Mucosa of stomach (tissue), 1 donor: ENCODE measurements at regions not wholly inside any gene's neighbourhood (a gene's known extent, or its start where the extent isn't known, plus 50 kb on each side); places are given as distances from the start of the nearest gene placed in this dataset.

ENCODE experiments used
- H3K27me3 ChIP-seq: one replicate; pipeline ENCODE4 v1.7.0; 2013; ENCODE audit warnings: mild to moderate bottlenecking, low read length; ENCODE audit not compliant: control insufficient read depth, insufficient read depth
- H3K36me3 ChIP-seq: one replicate; pipeline ENCODE4 v1.7.0; 2013; ENCODE audit warnings: low read length; ENCODE audit not compliant: control insufficient read depth, insufficient read depth
- H3K4me1 ChIP-seq: one replicate; pipeline ENCODE4 v1.7.0; 2013; ENCODE audit warnings: mild to moderate bottlenecking, low read length; ENCODE audit not compliant: control insufficient read depth, insufficient read depth
- H3K4me3 ChIP-seq: one replicate; pipeline ENCODE4 v1.7.0; 2013; ENCODE audit warnings: low read length
- H3K9ac ChIP-seq: one replicate; pipeline ENCODE4 v1.7.0; 2013; ENCODE audit warnings: mild to moderate bottlenecking, low read length, moderate library complexity
- H3K9me3 ChIP-seq: one replicate; pipeline ENCODE4 v1.7.0; 2013; ENCODE audit warnings: mild to moderate bottlenecking, low read length, moderate library complexity; ENCODE audit not compliant: control insufficient read depth
- donor health status: Pancreatic carcinoma.

DNA sequence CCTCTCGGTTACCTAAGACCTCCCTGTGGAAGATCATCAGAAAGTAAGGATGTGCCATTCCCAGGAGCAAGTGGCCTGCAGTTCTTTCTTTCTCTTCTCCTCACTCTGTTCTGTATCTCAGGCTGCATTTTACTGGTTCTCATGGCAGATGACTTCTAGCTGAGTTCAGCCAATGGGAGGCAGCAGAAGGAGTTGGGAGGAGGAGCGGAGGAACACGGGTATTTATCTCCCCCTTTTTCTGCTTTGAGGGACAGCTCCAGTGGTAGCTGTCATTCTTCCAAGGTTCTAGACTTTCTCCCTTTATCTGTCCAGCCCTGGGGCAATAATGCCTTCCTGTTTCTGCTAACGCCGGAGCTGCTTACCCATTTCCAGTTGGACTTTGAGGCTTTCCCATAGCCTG is 339.9 kb downstream of the NR2F2 start:
- H3K9me3 ChIP-seq: no peaks in the 10 kb centered on the region
- no peaks in the 10 kb centered on the region for H3K4me1 ChIP-seq
- H3K36me3 ChIP-seq: no peaks in the 10 kb centered on the region
- no peaks in the 10 kb centered on the region for H3K27me3 ChIP-seq
- H3K9ac ChIP-seq: no peak overlapping the region
- no peak overlapping the region for H3K4me3 ChIP-seq

DNA sequence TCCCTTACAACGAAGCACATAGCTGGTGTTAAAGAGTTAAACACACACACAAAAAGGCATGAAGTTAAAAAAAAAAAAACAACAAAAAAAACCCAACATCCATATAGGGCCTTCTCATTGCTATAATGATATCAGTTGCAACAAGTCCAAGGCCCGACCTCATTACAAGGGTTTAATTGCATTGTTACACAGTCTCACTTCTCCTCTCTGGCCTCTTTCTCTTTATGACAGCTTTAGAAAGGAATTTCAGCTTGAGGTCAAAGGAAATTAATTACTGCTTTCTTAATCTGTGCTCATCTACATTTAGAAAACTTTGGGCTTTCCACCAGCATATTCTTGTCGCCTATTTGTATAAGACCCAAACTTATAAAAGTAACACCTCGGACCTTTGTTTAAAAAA is 342.1 kb downstream of the NR2F2 start:
- Histone ChIP-seq H3K36me3 (no peaks in the 10 kb centered on the region), H3K4me1 (no peaks in the 10 kb centered on the region), H3K27me3 (no peaks in the 10 kb centered on the region), H3K9ac (no peak overlapping the region), H3K9me3 (no peaks in the 10 kb centered on the region), H3K4me3 (no peak overlapping the region)

DNA sequence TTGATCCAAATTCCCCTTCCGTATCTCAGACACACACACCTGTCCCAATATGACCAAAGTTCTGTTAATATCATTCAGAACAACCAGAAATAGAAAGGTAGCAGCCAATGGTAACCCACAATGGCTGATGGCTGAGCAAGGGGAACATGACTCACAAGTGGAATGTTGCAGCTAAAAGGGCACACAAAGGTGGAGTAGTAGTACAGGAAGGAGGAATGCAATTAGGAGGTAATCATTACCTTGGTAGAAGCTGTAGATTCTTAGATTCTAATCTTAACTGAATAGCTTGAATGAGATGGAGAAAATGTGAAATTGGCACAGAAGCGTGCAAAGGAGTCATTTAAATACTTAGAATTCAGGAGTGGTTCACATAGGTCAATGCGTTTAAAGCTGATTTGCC is 347.9 kb downstream of the NR2F2 start:
- no peaks in the 10 kb centered on the region for H3K4me1 ChIP-seq
- no peaks in the 10 kb centered on the region for H3K9me3 ChIP-seq

DNA sequence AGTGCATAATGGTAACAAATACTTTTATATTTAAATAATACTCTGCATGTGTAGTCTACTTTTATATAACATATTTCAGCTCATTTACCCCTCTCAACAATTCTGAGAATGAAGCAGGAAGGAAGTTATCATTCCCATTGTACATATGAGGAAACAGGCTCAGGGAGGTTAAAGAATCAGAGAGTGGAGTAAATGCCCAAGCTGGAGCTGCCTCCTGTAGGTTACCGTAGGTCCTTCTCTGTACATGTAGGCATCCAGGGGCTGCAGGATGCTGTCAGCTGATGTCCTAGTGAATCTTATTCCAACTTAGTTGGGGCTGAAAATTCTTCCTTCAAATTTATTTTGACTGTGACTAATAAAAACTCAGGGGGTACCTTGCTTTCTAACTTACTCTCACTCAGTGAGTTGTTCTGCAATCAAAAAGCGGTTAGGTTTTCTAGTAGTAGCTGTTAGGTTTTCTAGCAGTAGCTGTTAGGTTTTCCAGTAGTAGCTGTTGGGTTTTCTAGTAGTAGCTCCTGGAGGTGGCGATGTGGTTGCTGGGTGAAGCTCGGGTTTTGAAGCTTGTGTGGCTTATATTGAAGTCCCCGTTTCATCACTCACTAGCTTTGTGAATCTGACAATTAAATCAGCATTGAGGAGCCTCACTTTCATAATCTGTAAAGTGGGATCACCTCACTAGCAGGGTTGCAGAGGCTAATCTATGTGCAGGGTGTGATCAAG is 357.0 kb downstream of the NR2F2 start:
- H3K4me3 ChIP-seq: no peak overlapping the region
- no peaks in the 10 kb centered on the region for H3K36me3 ChIP-seq
- no peak overlapping the region for H3K9ac ChIP-seq
- H3K4me1 ChIP-seq: no peaks in the 10 kb centered on the region
- peaks cover 3% of the 10 kb centered on the region for H3K27me3 ChIP-seq
- H3K9me3 ChIP-seq: no peaks in the 10 kb centered on the region

More for the DNA sequence above, 347.9 kb downstream of the NR2F2 start:
- no peaks in the 10 kb centered on the region for H3K27me3 ChIP-seq
- no peak overlapping the region for H3K9ac ChIP-seq
- no peaks in the 10 kb centered on the region for H3K36me3 ChIP-seq
- no peak overlapping the region for H3K4me3 ChIP-seq

DNA sequence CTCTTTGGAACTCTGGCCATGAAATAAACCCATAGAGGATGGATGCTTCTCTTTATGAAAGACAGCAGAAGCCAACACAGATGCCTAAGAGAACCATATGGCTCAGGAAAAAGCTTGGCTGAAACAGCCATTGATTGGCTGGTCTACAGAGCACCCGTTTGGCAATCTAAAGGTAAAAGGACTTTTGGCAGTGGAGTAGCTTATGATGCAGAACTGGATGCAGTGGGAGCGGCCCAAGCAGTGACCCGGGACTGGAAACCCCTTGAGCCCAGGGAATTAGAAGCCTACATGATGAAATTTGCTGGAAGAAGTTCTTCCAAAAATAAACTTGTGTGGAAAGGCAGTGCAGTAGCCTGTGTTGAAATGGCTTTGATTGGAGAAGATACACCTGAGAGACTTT is 360.2 kb downstream of the NR2F2 start:
- no peaks in the 10 kb centered on the region for H3K4me1 ChIP-seq
- H3K4me3 ChIP-seq: no peak overlapping the region
- no peaks in the 10 kb centered on the region for H3K9me3 ChIP-seq
- no peaks in the 10 kb centered on the region for H3K36me3 ChIP-seq
- H3K9ac ChIP-seq: no peak overlapping the region
- peaks cover 3% of the 10 kb centered on the region for H3K27me3 ChIP-seq

DNA sequence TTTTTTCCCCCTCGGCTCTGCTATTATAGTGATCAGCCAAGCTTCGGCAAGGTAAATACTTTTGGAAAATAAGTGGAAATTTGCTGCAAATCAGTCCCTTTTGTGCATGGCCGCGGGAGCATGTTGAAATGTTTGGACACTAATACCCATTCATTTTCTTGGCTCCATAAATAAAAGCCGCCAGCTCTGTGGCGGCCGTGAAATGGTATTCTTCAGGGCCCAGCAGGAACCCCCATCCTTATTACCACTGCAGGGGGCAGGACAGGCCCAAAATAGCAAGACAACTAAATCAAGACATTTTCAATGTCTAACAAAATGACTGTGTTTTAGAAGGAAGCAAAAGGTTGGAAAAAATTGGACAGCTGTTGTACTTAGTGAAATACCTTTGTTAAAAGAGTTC is 362.3 kb downstream of the NR2F2 start:
- Histone ChIP-seq H3K4me3 (no peak overlapping the region), H3K36me3 (no peaks in the 10 kb centered on the region), H3K27me3 (no peaks in the 10 kb centered on the region), H3K9ac (no peak overlapping the region), H3K9me3 (no peaks in the 10 kb centered on the region), H3K4me1 (no peaks in the 10 kb centered on the region)

DNA sequence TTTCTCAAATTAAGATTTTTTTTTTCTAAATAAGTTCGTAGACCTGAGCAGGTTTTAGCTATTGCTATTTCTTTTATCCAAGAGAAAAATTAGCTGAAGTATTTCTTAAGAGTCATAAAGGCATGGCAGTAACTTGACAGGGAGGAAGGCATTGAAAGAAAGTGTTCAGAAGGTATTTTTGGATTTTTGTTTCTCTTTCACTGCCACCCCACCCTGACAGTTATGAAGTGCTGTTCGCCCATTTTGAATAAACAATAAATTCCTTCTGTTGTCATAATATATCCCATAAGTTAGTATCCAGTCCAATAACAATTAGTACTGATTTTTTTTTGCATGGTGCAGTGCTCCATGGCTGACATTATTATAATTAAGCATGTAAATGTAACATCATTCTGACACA is 363.0 kb downstream of the NR2F2 start:
- Histone ChIP-seq H3K4me3 (no peak overlapping the region), H3K36me3 (no peaks in the 10 kb centered on the region), H3K9me3 (no peaks in the 10 kb centered on the region), H3K27me3 (no peaks in the 10 kb centered on the region), H3K9ac (no peak overlapping the region), H3K4me1 (no peaks in the 10 kb centered on the region)

DNA sequence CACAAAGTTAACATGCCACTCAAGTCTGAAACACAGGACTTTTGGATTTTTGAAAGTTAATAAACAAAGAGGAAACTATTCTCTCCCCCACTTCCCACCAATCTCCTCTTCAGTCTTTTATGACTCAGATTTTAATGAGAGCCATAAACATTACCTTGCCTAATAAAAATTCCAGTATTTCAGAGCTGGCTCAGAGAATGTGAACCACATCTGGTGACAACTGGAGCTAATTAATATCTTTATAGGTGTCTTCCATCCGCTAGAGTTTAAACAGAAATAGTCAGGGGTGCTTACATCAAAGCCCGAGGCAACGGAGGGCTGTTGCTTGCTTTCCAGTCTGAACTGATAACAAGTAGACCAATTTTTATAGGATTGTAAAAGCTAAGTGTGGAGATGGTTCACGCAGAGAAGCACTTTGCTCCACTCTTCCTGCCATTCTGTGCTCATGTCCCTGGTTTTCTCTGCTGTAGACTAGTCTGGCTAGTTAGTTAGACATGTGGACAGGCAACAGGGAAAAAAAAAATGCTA is 363.6 kb downstream of the NR2F2 start:
- Histone ChIP-seq H3K36me3 (no peaks in the 10 kb centered on the region), H3K4me1 (no peaks in the 10 kb centered on the region), H3K9me3 (no peaks in the 10 kb centered on the region), H3K9ac (no peak overlapping the region), H3K4me3 (no peak overlapping the region), H3K27me3 (no peaks in the 10 kb centered on the region)

DNA sequence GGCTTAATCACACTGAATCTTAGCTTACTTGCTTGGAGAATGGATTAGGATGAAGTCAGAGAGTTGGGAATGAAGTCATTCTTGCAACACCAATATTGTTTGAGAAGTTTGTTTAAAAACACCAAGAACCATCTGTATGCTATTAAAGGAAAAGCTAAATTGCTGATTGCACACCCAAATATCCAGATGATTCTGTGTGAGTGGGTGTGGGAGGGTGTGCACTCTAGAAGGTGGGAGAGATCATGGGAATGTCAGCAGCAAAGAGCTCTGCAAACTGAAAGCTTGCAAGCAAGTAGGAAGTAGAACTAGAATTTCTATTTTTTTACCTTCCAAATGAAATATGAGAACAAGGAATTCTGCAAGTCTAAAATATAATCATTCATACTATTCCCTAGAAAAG is 364.9 kb downstream of the NR2F2 start:
- no peak overlapping the region for H3K4me3 ChIP-seq
- H3K27me3 ChIP-seq: no peaks in the 10 kb centered on the region
- H3K9me3 ChIP-seq: no peaks in the 10 kb centered on the region
- no peaks in the 10 kb centered on the region for H3K4me1 ChIP-seq
- no peak overlapping the region for H3K9ac ChIP-seq
- no peaks in the 10 kb centered on the region for H3K36me3 ChIP-seq

DNA sequence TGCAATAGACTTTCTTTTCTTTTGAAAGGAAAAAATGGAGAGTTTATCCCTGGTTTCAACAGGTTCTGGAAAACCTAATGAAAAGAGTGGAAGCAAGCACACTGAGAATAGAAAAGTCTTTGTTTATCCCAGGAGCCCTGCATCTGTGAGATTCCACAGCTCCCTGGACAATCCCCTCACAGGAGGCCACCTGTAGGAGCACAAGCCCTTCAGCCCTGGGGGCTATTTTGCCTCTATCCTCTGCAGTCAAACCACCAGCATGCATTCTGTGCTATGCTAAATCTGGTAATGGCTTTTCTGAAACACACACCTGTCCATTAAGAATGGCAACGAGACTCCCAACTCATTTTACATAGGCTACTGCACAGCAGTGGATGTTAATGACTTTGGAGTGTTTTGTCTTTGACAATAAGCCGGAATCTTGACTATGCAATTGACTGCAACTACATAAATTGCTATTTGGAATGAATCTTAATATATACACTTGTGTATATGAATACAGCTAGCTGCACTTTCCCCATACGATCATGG is 369.4 kb downstream of the NR2F2 start:
- no peak overlapping the region for H3K9ac ChIP-seq
- H3K4me3 ChIP-seq: no peak overlapping the region
- no peaks in the 10 kb centered on the region for H3K27me3 ChIP-seq
- no peaks in the 10 kb centered on the region for H3K4me1 ChIP-seq
- H3K36me3 ChIP-seq: no peaks in the 10 kb centered on the region
- no peaks in the 10 kb centered on the region for H3K9me3 ChIP-seq

DNA sequence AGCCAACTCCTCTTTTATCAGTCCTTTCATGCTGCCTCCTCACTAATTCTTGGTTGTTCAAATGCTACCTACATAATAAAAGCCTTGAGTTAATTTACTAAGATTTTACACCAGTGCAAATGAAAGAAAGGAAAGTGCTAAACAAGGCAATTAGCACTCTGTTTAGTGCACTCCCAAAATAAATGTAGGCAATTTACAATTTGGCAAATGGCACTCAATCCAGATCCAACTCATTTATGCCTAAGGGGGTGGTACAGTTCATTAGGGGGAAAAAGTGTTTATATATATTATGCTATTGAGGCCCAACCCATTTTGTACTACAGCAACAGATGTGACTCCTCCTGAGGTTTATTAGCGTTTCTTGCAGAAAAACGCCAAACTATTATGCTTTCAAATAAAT is 370.1 kb downstream of the NR2F2 start:
- Histone ChIP-seq H3K9me3 (no peaks in the 10 kb centered on the region), H3K4me1 (no peaks in the 10 kb centered on the region), H3K36me3 (no peaks in the 10 kb centered on the region), H3K4me3 (no peak overlapping the region), H3K27me3 (no peaks in the 10 kb centered on the region), H3K9ac (no peak overlapping the region)

DNA sequence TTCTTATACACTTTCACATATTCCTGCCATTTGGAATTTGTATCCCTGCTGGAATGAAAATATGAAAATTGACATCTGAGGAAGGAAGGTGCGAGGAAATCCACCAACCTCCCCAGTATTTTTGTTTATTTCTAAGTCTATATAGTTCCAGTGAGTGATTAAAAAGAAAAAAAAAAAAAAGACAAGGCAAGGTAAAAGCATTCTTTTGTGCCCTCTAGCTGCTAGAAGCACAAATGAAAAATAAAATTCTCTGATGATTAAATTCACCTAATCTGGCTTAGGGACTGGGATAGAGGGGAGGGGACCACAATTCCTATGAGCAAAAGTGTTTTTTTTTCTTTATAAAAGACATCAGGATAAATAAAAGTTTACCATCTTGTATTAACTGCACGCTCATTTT is 370.9 kb downstream of the NR2F2 start:
- no peaks in the 10 kb centered on the region for H3K27me3 ChIP-seq
- no peak overlapping the region for H3K9ac ChIP-seq
- H3K9me3 ChIP-seq: no peaks in the 10 kb centered on the region
- no peak overlapping the region for H3K4me3 ChIP-seq
- H3K36me3 ChIP-seq: no peaks in the 10 kb centered on the region
- H3K4me1 ChIP-seq: no peaks in the 10 kb centered on the region
